GM21526 (cell line): ENCODE measurements at regions not wholly inside any gene's neighbourhood (a gene's known extent, or its start where the extent isn't known, plus 50 kb on each side); places are given as distances from the start of the nearest gene placed in this dataset.
"Not testable (repeated sequence)": the region's sequence is repeated elsewhere in the genome, so short reads cannot be mapped to it uniquely, and the experiment has no call there.

Experiments used
- ATAC-seq: cut with Tn5 transposase; IDR thresholded peaks from one replicate; pipeline ENCODE4 v1.9.1; 2021; ENCODE audit warnings: moderate library complexity; ENCODE audit not compliant: unreplicated experiment, low FRiP score

- ATAC-seq, result not testable (repeated sequence)
These were observed 199.1 kb downstream of the GJA1 start for GRCh38 chr6:121634586-121634985.

DNA sequence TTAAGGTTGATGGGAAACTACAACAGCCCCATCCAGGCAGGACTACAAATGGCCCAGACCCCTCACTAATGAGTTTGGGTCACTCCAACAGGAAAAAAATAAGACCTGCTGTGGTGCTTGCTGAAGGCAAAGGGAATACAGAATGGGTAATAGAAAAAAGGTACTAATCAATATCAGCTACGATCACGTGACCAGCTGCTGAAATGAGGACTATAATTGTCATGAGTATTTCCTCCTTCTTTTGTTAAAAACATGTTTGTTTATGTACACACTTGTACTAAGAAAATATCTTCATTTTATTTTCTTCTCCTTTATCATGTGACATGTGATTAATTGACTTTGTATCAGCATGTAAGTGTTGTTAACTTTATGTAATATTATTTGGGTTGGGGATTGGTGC is 199.9 kb downstream of the GJA1 start:
- no peak for ATAC-seq

DNA sequence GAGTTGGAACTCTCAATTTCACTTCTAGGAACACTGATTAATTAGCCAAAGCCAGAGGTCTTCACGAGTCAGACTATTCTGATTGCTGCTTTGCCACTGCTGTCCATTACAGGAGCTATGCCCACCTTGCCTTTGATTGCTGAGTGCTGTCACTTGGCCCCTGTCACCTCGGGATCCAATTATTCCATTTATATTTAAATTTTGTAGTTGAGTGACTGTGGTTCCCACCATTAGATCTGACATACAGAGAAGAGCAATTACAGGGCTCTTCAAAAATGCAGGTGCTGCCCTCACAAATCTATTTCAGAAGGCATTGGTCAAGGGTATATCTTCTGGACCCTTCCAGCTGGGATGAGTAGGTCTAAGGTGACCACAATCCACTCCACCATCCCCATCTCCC is 200.8 kb downstream of the GJA1 start:
- ATAC-seq, result not testable (repeated sequence)

DNA sequence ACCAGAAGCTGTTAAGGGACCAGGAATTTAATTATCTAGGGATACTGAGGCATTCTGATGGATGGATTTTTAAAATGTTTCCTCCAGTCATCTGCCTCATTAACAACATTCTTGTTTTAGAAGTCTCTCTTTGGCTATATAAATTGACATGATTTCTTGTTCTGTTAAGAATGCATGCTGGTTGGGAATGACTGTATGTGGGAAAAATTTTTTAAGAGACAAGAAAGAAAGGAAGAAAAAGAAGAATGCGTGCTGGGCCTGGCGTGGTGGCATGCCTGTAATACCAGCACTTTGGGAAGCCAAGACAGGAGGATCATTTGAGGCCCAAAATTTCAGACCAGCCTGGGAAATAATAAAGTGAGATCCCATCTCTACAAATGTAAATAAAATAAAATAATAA is 203.6 kb downstream of the GJA1 start:
- no peak for ATAC-seq

- ATAC-seq, result no peak
These were observed 205.7 kb downstream of the GJA1 start for GRCh38 chr6:121641158-121641557.

DNA sequence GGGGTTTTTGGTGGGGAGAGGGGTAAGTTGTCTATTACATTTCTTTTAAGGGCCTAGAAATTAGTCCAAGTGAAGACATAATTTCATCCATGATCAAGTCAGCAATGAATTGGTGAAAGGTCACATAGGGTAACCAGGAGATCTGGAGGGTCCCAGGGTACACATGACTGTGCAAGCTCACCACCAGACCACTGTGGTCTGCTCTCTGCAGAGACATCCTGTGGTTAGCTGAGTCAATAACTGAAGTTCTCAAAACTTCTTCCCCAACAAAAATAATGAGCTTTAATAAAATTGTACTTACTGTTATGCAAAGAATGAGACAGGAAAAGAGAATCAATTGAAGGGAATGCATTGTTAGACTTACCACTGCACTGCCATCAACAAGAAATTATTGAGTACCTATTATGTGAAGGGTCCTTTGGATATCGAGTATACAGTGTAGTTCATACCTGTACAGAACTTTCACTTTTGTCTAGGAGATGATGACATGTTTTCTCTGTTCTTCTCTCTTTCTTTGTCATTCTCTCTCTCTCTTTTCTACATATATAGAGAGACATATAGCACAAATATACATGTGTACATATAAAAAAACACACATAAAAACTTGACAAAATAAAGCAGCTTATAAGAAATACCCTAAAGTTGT is 209.8 kb downstream of the GJA1 start:
- ATAC-seq, result no peak

- ATAC-seq, result no peak
These were observed 212.5 kb downstream of the GJA1 start for GRCh38 chr6:121647905-121648304.

GRCh38 chr6:121649951-121650350 is 214.5 kb downstream of the GJA1 start:
- no peak for ATAC-seq

DNA sequence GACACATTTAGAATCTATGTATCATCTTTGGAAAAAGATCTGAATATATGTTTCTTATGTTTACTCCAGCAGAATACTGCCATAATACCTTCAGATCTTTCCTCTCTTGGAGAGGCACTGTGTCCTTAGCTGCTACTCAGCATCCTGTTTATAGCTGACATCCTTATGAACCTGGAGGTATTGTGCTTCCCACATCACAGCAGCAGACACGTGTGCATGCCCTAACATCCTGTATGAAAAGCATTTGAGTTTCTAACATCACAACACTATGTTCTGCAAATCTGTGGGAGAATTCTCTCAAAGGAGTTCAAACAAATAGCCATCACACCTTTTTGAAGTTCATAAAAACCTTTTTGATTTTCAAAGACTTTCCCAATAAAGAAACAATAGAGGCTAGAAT is 216.0 kb downstream of the GJA1 start:
- ATAC-seq, result no peak

DNA sequence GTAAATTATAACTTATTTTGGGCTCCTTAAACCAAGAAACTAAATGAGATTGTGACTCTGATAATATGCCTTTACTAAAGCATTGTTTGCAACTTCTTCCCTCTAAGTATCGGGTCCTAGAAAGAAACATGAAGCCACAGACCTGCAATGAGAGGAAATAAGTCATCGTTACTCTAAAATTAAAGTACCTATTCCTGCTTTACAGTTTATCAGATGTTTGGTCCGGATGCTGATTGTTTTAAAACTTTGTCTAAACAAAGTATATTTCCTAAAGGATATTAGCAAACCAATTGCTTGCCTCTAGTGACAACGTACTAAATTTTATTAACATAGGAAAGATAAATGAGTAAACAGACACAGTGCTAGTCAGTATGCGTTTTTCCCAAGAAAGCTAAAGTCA is 216.8 kb downstream of the GJA1 start:
- ATAC-seq, result no peak

DNA sequence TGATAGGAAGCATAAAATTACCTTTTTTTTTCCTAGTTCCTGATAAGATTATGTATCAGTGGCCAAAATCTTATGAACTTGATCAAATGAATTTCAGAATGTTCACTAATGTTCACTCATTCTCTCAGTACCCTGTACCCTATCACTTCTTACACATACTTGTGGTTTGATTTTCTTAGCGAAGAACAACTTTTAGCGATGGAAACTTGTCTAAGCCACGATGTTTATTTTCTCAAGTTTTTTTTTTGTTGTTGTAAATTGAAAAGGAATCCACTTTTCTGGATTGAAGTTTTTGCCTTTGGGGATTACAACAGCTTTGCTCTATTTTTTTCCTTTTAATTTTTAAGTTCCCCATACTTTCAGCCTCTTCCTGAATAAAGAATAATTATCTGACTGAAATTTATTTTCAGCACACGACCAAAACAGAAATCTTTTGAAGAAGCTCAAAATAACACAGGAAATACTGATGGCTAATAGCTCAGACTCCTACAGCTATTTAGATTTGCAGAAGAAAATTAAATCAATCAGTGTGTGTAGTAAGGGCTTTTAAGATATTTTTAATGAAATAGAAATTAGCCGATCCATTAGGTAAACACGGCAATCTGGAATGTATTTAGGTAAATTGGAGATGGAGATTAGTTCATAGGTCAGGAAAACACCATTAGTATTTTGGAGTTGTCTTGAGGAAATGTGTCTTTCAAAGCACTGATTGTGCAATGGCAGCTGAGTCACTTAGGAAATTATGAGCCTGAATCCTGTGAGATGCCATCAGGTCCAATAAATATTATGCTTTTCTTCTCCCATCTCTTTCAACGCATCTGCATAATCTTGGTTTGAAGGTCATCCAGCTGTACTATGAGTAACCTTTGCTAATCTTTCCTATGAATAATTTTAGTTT is 217.5 kb downstream of the GJA1 start:
- ATAC-seq, result no peak

DNA sequence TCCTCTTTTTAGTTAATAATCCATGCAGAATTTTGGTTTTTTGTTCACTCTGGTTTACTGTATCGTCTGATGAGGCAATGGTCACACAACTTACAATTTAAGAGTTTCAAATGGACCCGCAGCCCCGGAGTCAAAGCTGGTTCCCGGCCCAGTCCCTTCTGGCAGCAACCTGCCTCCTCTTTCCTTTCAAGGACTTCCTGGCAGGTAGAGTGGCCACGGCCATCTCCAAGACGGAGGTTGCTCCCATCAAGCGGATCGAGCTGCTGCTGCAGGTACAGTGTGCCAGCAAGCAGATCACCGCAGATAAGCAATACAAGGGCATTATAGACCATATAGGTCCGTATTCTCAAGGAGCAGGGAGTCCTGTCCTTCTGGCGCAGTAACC is 218.2 kb downstream of the GJA1 start:
- no peak for ATAC-seq

GRCh38 chr6:121657972-121658371 is 222.5 kb downstream of the GJA1 start:
- no peak for ATAC-seq

- no peak for ATAC-seq
These were observed 224.8 kb downstream of the GJA1 start for GRCh38 chr6:121660277-121660676.

DNA sequence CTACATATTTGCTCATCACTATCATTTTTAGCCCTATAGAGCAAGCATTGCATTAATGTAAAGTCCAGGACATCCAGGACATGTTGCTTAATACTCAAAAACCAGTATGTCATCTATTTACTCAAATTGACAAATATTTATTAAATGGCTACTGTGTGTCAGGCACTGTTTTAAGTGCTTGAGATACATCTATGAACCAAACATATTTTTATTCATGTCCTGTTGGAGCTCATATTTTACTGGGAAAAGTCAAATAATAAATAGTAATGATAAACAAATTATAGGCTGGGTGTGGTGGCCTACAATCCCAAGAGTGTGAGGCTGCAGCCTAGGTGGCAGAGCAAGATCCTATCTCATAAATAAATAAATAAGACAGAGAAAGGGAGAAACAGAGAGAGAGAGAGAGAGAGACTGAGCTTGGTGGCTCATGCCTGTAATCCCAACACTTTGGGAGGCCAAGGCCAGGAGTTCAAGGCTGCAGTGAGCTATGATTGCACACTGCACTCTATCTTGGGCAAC is 227.9 kb downstream of the GJA1 start:
- no peak for ATAC-seq

DNA sequence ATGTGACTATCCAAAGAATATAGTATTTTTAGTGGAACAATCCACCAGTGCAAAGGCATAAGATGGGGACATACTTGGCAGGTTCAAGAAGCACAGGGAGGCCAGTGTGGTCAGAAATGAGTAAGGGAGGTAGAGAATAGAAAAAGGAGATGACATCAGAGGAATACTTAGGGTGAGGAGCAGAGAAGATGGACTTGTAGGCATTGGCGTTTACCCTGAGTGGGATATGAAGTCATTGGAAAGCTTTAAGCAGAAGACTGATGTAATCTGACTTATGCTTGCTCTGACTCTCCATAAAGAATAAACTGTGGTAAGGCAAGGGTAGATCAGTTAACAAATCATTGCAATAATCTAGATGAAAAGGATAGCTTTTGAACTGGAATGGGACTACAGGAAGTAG is 228.7 kb downstream of the GJA1 start:
- no peak for ATAC-seq

- no peak for ATAC-seq
These were observed 231.4 kb downstream of the GJA1 start for GRCh38 chr6:121666814-121667213.

DNA sequence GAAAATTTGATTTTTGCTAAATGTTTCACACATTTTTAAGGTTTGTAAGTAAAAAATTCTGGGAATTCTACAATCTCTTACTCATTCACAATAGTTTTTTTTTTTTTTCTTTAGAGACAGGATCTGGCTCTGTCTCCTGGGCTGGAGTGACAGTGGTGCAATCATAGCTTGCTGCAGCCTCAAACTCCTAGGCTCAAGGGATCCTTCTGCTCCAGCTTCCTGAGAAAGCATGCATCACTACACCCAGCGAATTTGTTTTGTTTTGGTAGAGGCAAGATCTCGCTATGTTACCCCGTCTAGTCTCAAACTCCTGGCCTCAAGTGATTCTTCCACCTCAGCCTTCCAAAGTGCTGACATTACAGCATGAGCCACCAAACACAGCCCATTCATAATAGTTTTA is 232.8 kb downstream of the GJA1 start:
- ATAC-seq, result no peak

DNA sequence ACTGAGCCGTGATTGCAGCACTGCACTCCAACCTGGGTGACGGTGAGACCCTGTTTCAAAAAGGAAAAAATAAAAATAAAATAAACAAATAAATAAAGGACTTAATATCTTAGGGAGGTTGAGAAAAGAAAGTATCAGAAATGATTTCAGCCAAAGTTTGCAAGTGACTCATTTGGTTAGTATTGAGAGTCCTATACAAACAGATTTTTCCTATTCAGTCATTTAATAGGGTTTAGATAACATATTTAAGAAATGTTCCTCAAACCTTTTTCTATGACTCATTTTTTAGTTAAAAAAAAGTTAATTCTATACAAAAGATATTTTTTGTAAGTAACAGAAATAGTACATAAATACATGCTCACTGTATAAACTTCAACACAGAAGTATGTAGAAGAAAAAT is 235.1 kb downstream of the GJA1 start:
- no peak for ATAC-seq

DNA sequence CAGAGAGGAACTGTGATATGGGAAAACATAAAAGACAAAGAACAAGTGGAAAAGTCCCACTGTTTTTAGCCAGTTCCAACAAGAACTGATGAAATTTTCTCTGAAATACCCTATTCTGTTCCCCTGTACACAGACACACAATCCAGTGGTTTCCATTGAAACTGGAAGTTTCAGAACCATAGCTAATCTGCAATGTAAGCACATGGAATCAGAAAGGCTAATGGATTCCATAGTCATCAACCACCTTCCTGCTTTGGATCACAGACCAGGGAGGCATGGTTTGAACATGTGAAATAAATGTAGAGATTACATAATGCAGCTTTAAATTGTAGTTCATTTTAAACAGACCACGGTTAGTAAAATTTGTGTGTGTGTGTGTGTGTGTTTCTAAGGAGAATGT is 242.1 kb downstream of the GJA1 start:
- ATAC-seq, result no peak

DNA sequence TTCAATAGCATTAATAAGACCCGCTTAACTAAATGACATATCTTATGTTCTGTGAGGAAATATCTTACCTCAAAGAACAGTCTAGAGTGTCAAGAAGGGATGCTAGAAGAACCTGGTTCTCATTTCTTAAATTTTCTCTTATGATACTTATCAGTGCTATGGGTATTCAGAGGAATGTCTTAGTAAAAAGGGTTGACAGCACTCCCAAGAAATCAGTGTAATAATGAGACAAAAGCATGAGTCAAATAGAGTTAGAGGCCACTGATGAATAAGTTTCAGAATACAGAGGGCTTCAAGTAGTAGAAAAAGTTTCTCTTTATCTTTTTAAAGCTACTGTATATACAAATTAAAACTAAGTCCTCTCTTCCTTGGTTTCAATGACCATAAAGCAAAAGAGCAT is 242.8 kb downstream of the GJA1 start:
- ATAC-seq, result no peak

DNA sequence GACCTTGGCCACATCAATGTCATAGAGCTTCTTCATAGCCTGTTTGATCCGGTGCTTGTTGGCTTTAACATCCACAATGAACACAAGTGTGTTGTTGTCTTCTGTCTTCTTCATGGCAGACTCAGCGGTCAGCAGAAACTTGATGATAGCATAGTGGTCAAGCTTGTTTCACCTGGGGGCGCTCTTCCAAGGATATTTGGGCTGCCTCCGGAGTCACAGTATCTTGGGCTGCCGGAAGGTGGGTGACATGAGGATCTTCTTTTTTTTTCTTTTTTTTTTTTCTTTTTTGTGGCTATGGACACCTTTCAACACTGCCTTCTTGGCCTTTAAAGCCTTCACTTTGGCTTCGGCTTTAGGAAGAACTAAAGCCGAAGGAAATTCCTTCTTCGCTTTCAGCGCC is 244.6 kb downstream of the GJA1 start:
- ATAC-seq, result no peak
